ENCODE measurements at regions not wholly inside any gene's neighbourhood (a gene's known extent, or its start where the extent isn't known, plus 50 kb on each side); places are given as distances from the start of the nearest gene placed in this dataset.

DNA sequence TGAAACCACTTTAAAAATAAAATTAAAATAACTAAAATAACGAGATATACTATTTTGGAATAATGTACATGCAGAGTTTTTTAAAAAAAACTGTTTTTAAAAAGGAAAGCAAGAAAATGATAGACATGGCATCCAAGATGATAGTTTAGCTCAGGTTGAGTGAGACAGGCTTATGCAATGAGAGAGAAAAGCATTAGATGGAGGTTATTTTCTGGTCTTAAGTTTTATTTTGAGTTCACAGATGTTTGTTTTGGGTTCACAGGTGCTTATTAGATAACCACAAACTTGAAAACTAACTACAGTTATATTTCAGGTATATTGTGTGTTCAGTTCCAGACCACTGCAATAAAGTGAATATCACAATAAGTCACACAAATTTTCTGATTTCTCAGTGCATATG lies 413.6 kb upstream of the TMCO5A start:
- DNase-seq: no peak
- H3K4me1 ChIP-seq: no peaks in the 10 kb centered on the region
- no peaks in the 10 kb centered on the region for H3K36me3 ChIP-seq
- no peak for TF ChIP-seq EP300 (IDR thresholded peaks at IDR 0.05; ENCODE audit: low read depth)
- no peak overlapping the region for H3K27ac ChIP-seq
- 25 to 53% methylated on average over 1 of the region's 1 CpG for WGBS, 2 donors (ENCODE audit: low coverage in 1 of 2)
- H3K9me3 ChIP-seq: no peaks in the 10 kb centered on the region
- intact Hi-C loops (cut with DNase I; ENCODE audit: low total_unique reads): no loop called here
- in situ Hi-C loops (cut with MboI; ENCODE audit: low pct_ligation_motif_present in 1 of 4, low pct_unique_long_range_greater_than_20kb in 1 of 4, low sequenced_read_pairs in 3 of 4): no loop called here
- no peaks in the 10 kb centered on the region for H3K27me3 ChIP-seq
- no peak overlapping the region for H3K4me3 ChIP-seq

DNA sequence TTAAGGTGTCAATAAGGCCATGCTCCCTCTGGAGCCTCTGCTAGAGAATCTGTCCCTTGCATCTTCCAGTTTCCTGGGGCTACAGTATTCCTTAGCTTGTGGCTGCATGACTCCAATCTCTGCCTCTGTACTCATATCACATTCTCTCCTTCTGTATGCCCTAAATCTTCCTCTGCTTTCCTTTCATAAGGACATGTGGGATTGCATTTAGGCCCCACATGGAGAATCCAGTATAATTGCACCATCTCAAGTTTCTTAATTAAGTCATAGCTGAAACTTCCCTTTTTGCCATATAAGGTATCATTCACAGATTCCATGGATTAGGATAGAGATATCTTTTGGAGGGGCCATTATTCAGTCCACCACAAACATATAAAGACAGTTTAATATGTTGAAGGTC lies 409.8 kb upstream of the TMCO5A start:
- no peak for TF ChIP-seq POLR2A (IDR thresholded peaks at IDR 0.05)
- no peak for TF ChIP-seq CTCF (IDR thresholded peaks at IDR 0.05)
- TF ChIP-seq EP300 (IDR thresholded peaks at IDR 0.05; ENCODE audit: low read depth): no peak
- TF ChIP-seq POLR2AphosphoS5 (IDR thresholded peaks at IDR 0.05): no peak
- Histone ChIP-seq H3K36me3 (no peaks in the 10 kb centered on the region), H3K4me3 (no peak overlapping the region), H3K4me1 (no peaks in the 10 kb centered on the region), H3K27ac (no peak overlapping the region), H3K9me3 (no peaks in the 10 kb centered on the region), H3K27me3 (no peaks in the 10 kb centered on the region)
- no peak for DNase-seq
- in situ Hi-C loops (cut with MboI; ENCODE audit: low pct_ligation_motif_present in 1 of 4, low pct_unique_long_range_greater_than_20kb in 1 of 4, low sequenced_read_pairs in 3 of 4) (no loop called here), intact Hi-C loops (cut with DNase I; ENCODE audit: low total_unique reads) (no loop called here)

GRCh38 chr15:37528432-37528831 lies 406.0 kb upstream of the TMCO5A start:
- Histone ChIP-seq H3K27ac (no peak overlapping the region), H3K36me3 (no peaks in the 10 kb centered on the region), H3K9me3 (no peaks in the 10 kb centered on the region), H3K27me3 (no peaks in the 10 kb centered on the region), H3K4me1 (no peaks in the 10 kb centered on the region), H3K4me3 (no peak overlapping the region)
- in situ Hi-C loops (cut with MboI; ENCODE audit: low pct_ligation_motif_present in 1 of 4, low pct_unique_long_range_greater_than_20kb in 1 of 4, low sequenced_read_pairs in 3 of 4): no loop called here
- TF ChIP-seq EP300 (IDR thresholded peaks at IDR 0.05; ENCODE audit: low read depth): no peak
- TF ChIP-seq CTCF (IDR thresholded peaks at IDR 0.05): no peak
- TF ChIP-seq POLR2A (IDR thresholded peaks at IDR 0.05): no peak
- no peak for TF ChIP-seq POLR2AphosphoS5 (IDR thresholded peaks at IDR 0.05)
- 65 to 86% methylated on average over 2 of the region's 2 CpGs for WGBS, 2 donors (ENCODE audit: low coverage in 1 of 2)
- no peak for DNase-seq
- intact Hi-C loops (cut with DNase I; ENCODE audit: low total_unique reads): no loop called here

GRCh38 chr15:37536967-37537605 lies 397.4 kb upstream of the TMCO5A start:
- Histone ChIP-seq H3K4me3 (no peak overlapping the region), H3K9me3 (no peaks in the 10 kb centered on the region), H3K27me3 (no peaks in the 10 kb centered on the region), H3K4me1 (no peaks in the 10 kb centered on the region), H3K27ac (no peak overlapping the region), H3K36me3 (no peaks in the 10 kb centered on the region)
- WGBS, 2 donors (ENCODE audit: low coverage in 1 of 2): 52 to 83% methylated on average over 1 to 2 of the region's 2 CpGs
- no peak for DNase-seq
- intact Hi-C loops (cut with DNase I; ENCODE audit: low total_unique reads) (no loop called here), in situ Hi-C loops (cut with MboI; ENCODE audit: low pct_ligation_motif_present in 1 of 4, low pct_unique_long_range_greater_than_20kb in 1 of 4, low sequenced_read_pairs in 3 of 4) (no loop called here)
- TF ChIP-seq POLR2A (IDR thresholded peaks at IDR 0.05) (no peak), EP300 (IDR thresholded peaks at IDR 0.05; ENCODE audit: low read depth) (no peak), POLR2AphosphoS5 (IDR thresholded peaks at IDR 0.05) (no peak), CTCF (IDR thresholded peaks at IDR 0.05) (no peak)

DNA sequence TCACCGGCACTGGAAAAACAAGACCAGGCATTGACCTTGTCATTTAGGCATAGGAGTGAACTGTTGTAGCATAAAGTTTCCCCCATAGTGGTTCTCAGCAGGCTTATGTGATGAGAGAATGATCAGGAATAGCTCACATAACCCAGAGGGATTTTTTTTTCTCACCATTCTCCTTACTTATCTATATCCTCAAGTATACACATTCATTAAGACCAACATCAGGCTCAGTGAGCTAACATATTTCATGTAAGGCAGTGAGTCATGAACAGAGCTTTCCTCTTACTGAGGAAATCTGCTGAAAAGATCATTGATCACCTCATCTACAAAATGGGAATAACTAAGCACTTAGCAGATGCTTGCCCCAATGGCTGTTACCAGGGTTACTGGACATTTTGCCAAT lies 396.6 kb upstream of the TMCO5A start:
- WGBS, 2 donors (ENCODE audit: low coverage in 1 of 2): 82 to 97% methylated on average over 1 of the region's 1 CpG
- no peaks in the 10 kb centered on the region for H3K36me3 ChIP-seq
- no peaks in the 10 kb centered on the region for H3K27me3 ChIP-seq
- no peak for DNase-seq
- H3K4me3 ChIP-seq: no peak overlapping the region
- intact Hi-C loops (cut with DNase I; ENCODE audit: low total_unique reads): no loop called here
- TF ChIP-seq EP300 (IDR thresholded peaks at IDR 0.05; ENCODE audit: low read depth): no peak
- TF ChIP-seq POLR2A (IDR thresholded peaks at IDR 0.05): no peak
- TF ChIP-seq CTCF (IDR thresholded peaks at IDR 0.05): no peak
- TF ChIP-seq POLR2AphosphoS5 (IDR thresholded peaks at IDR 0.05): no peak
- no peaks in the 10 kb centered on the region for H3K4me1 ChIP-seq
- in situ Hi-C loops (cut with MboI; ENCODE audit: low pct_ligation_motif_present in 1 of 4, low pct_unique_long_range_greater_than_20kb in 1 of 4, low sequenced_read_pairs in 3 of 4): no loop called here
- no peak overlapping the region for H3K27ac ChIP-seq
- no peaks in the 10 kb centered on the region for H3K9me3 ChIP-seq
